ENCODE measurements at regions not wholly inside any gene's neighbourhood (a gene's known extent, or its start where the extent isn't known, plus 50 kb on each side); places are given as distances from the start of the nearest gene placed in this dataset.

GRCh38 chr4:82260632-82261031, 113.2 kb downstream of the HNRNPD start:
- TF ChIP-seq CTCF (IDR thresholded peaks at IDR 0.05) = no peak
- no peak for TF ChIP-seq POLR2A (IDR thresholded peaks at IDR 0.05)
